ENCODE measurements at regions not wholly inside any gene's neighbourhood (a gene's known extent, or its start where the extent isn't known, plus 50 kb on each side); places are given as distances from the start of the nearest gene placed in this dataset.

DNA sequence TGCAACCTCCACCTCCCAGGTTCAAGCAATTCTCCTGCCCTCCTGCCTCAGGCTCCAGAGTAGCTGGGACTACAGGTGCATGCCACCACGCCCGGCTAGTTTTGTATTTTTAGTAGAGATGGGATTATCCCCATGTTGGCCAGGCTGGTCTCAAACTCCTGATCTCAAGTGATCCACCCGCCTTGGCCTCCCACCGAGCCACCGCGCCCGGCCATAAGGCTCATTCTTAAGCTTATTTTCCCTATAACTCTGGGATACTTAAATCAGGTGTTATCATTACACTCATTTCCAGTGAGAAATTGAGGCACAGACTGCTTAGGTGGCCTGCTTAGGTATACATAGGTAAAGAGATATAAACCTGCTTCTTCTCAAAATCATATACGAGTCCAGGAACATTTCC is 188.3 kb upstream of the MTNR1B start:
- DNase-seq (ENCODE audit: low spot score) (no peak), FAIRE-seq (no peak), ATAC-seq (no peak)
- 0 out of 5 replicates have a peak, but pooled peaks cover 0 to 3% of the 10 kb centered on the region in 2 experiments for H3K27me3 ChIP-seq (ENCODE audit: control insufficient read depth in 1 of 2, insufficient read depth in 2 of 2, low read length in 2 of 2)
- no TSS peak for BruUV-seq (replicated peaks)
- WGBS (ENCODE audit: low lambda C conversion rate), result 37% methylated on average over 8 of the region's 8 CpGs
- H3K4me3 ChIP-seq (replicated peaks in 1 of 3; ENCODE audit: insufficient read depth in 1 of 3, low read depth in 2 of 3, low read length in 3 of 3), result no peak overlapping the region
- in situ Hi-C loops (cut with HindIII; ENCODE audit: extremely low pct_ligation_motif_present, low pct_unique_long_range_greater_than_20kb), result no loop called here
- no peaks in the 10 kb centered on the region for H3K79me2 ChIP-seq (ENCODE audit: insufficient read depth, low read length)
- CTCF ChIA-PET (ENCODE audit: low intra/inter-chr PET ratio, low total read pairs), result no interaction called here
- H4K20me1 ChIP-seq (ENCODE audit: insufficient read depth, low read length), result no peaks in the 10 kb centered on the region
- no peak overlapping the region for H3K9ac ChIP-seq (ENCODE audit: insufficient read depth, low read depth, low read length)
- no peak overlapping the region for H3K27ac ChIP-seq (ENCODE audit: extremely low read length, insufficient read depth, low read length)
- no peak for TF ChIP-seq ZBTB3 (CRISPR knock-in tag; IDR thresholded peaks at IDR 0.05; ENCODE audit: borderline replicate concordance, low read depth)
- TF ChIP-seq ZBTB2 (CRISPR knock-in tag; IDR thresholded peaks at IDR 0.05; ENCODE audit: low read depth), result no peak
- no peak for TF ChIP-seq NBN (conservative IDR thresholded peaks at IDR 0.05)
- TF ChIP-seq ZNF737 (CRISPR knock-in tag; IDR thresholded peaks at IDR 0.05; ENCODE audit: borderline replicate concordance), result no peak
- TF ChIP-seq ZNF260 (CRISPR knock-in tag; IDR thresholded peaks at IDR 0.05; ENCODE audit: borderline replicate concordance, low read depth), result no peak
- H3K4me2 ChIP-seq (ENCODE audit: low read depth, low read length), result no peak overlapping the region
- no peak overlapping the region for H2AFZ ChIP-seq (ENCODE audit: low read length)
- POLR2A ChIA-PET, result no interaction called here
- H3K9me3 ChIP-seq (ENCODE audit: low read length), result no peaks in the 10 kb centered on the region
- H3K4me1 ChIP-seq (ENCODE audit: insufficient read depth, low read length), result no peaks in the 10 kb centered on the region
- intact Hi-C loops (cut with micrococcal nuclease; ENCODE audit: unreplicated experiment), result no loop called here
- no peaks in the 10 kb centered on the region for H3K36me3 ChIP-seq (replicated peaks in 1 of 2; ENCODE audit: control insufficient read depth in 1 of 2, insufficient read depth in 2 of 2, low read length in 2 of 2)

DNA sequence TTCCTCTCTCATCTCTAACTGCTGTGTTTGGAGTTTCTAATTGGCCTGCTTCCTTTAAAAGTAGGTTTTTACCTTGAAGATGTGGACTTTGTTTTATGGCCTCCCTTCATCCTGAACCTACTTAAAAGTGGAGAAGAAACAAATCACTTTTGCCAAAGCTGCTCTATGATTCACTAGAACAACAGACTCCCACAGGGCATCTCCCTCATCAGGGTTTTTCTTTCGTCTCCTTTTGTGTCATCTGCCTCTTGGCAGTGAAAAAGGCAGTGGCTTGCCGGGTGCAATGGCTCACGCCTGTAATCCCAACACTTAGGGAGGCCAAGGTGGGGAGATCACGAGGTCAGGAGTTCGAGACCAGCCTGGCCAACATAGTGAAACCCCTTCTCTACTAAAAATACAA is 186.6 kb upstream of the MTNR1B start:
- DNase-seq (ENCODE audit: low spot score) (no peak), FAIRE-seq (no peak), ATAC-seq (no peak)
- Histone ChIP-seq H3K79me2 (ENCODE audit: insufficient read depth, low read length) (no peaks in the 10 kb centered on the region), H2AFZ (ENCODE audit: low read length) (no peak overlapping the region), H3K4me1 (ENCODE audit: insufficient read depth, low read length) (no peaks in the 10 kb centered on the region), H3K4me2 (ENCODE audit: low read depth, low read length) (no peak overlapping the region), H3K9me3 (ENCODE audit: low read length) (no peaks in the 10 kb centered on the region), H3K9ac (ENCODE audit: insufficient read depth, low read depth, low read length) (no peak overlapping the region), H4K20me1 (ENCODE audit: insufficient read depth, low read length) (no peaks in the 10 kb centered on the region), H3K4me3 (replicated peaks in 1 of 3; ENCODE audit: insufficient read depth in 1 of 3, low read depth in 2 of 3, low read length in 3 of 3) (no peak overlapping the region), H3K36me3 (replicated peaks in 1 of 2; ENCODE audit: control insufficient read depth in 1 of 2, insufficient read depth in 2 of 2, low read length in 2 of 2) (no peaks in the 10 kb centered on the region), H3K27ac (ENCODE audit: extremely low read length, insufficient read depth, low read length) (no peak overlapping the region), H3K27me3 (ENCODE audit: control insufficient read depth in 1 of 2, insufficient read depth in 2 of 2, low read length in 2 of 2) (0 out of 5 replicates have a peak, but pooled peaks cover 0 to 5% of the 10 kb centered on the region in 2 experiments)
- no TSS peak for BruUV-seq (replicated peaks)
- in situ Hi-C loops (cut with HindIII; ENCODE audit: extremely low pct_ligation_motif_present, low pct_unique_long_range_greater_than_20kb), result no loop called here
- POLR2A ChIA-PET, result no interaction called here
- no peak for TF ChIP-seq NFIB (CRISPR knock-in tag; IDR thresholded peaks at IDR 0.05; ENCODE audit: borderline replicate concordance)
- no peak for TF ChIP-seq NFATC3 (CRISPR knock-in tag; IDR thresholded peaks at IDR 0.05)
- TF ChIP-seq TARDBP (CRISPR knock-in tag; IDR thresholded peaks at IDR 0.05), result no peak
- TF ChIP-seq DNMT3B (CRISPR knock-in tag; conservative IDR thresholded peaks at IDR 0.05), result no peak
- TF ChIP-seq, protein P1, sequence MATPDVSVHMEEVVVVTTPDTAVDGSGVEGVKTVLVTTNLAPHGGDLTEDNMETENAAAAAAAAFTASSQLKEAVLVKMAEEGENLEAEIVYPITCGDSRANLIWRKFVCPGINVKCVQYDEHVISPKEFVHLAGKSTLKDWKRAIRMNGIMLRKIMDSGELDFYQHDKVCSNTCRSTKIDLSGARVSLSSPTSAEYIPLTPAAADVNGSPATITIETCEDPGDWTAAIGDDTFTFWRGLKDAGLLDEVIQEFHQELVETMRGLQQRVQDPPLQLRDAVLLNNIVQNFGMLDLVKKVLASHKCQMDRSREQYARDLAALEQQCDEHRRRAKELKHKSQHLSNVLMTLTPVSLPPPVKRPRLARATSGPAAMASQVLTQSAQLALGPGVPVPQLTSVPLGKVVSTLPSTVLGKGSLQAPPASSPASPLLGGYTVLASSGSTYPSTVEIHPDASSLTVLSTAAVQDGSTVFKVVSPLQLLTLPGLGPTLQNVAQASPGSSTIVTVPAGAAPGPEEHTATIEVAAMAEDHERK (CRISPR knock-in tag; IDR thresholded peaks at IDR 0.05; ENCODE audit: low read depth), result no peak
- intact Hi-C loops (cut with micrococcal nuclease; ENCODE audit: unreplicated experiment), result no loop called here
- CTCF ChIA-PET (ENCODE audit: low intra/inter-chr PET ratio, low total read pairs), result no interaction called here
- WGBS (ENCODE audit: low lambda C conversion rate), result 7% methylated on average over 5 of the region's 5 CpGs
